Prostate gland (tissue), 2 donors: ENCODE measurements at regions not wholly inside any gene's neighbourhood (a gene's known extent, or its start where the extent isn't known, plus 50 kb on each side); places are given as distances from the start of the nearest gene placed in this dataset.
A peak's percentile ranks its signal among the peaks of the same experiment; 100 is the strongest.

ENCODE experiments used
- DNase-seq: peaks from one replicate; pipeline ENCODE4 v3.0.0-alpha.2; 2019; ENCODE audit warnings: low spot score
- H3K27ac ChIP-seq, 2 donors: fragments of 200-600 bp; sonication (generic); 2 replicates each; pipeline ENCODE4 v1.5.1; 2017 to 2019
- H3K27me3 ChIP-seq: fragments of 200-600 bp; sonication (generic); replicated peaks from 2 replicates; pipeline ENCODE4 v1.5.1; 2019; ENCODE audit not compliant: insufficient read depth
- H3K36me3 ChIP-seq, 2 donors: fragments of 200-600 bp; sonication (generic); 1 replicate in 1 of 2; 2 replicates in 1 of 2; pipeline versions ENCODE4 v1.5.1 to v1.8.1; 2017 to 2019
- H3K4me1 ChIP-seq: fragments of 200-600 bp; sonication (generic); replicated peaks from 2 replicates; pipeline ENCODE4 v1.5.1; 2019
- H3K4me3 ChIP-seq, 2 donors: fragments of 200-600 bp; sonication (generic); 2 replicates each; pipeline ENCODE4 v1.5.1; 2017 to 2019
- H3K9me3 ChIP-seq: fragments of 200-600 bp; sonication (generic); 2 replicates; pipeline ENCODE4 v1.5.1; 2017
- POLR2A ChIP-seq: fragments of 450-650 bp; IDR thresholded peaks from one replicate; pipeline ENCODE4 v1.6.1; 2016; ENCODE audit warnings: antibody characterized with exemption, mild to moderate bottlenecking
- POLR2AphosphoS5 ChIP-seq: sonication (generic); formaldehyde crosslinking; IDR thresholded peaks from one replicate; pipeline ENCODE4 v1.6.1; 2017; ENCODE audit warnings: antibody characterized with exemption
- WGBS: methylation state at CpG from one replicate; pipeline ENCODE4 v1.1.5; 2018; 5-methylcytosine and 5-hydroxymethylcytosine counted together
- intact Hi-C: fragments of 100-400 bp; cut with DNase I; formaldehyde crosslinking; loops from one replicate; pipeline ENCODE4 v1.14.2; 2022
- TF ChIP-seq, protein P1 (sequence below), 4 experiments: fragments of 200-600 bp in 2 of 4; fragments of 450-650 bp in 2 of 4; sonication (generic) in 2 of 4; IDR thresholded peaks; 1 replicate in 3 of 4; 2 replicates in 1 of 4; pipeline ENCODE4 v1.5.1; 2016 to 2019; ENCODE audit warnings: antibody characterized with exemption in 4 of 4, mild to moderate bottlenecking in 2 of 4, moderate library complexity in 2 of 4

- intact Hi-C loops = no loop called here
- Histone ChIP-seq H3K9me3 (no peaks in the 10 kb centered on the region), H3K27ac (no peak overlapping the region), H3K4me3 (no peak overlapping the region), H3K4me1 (no peaks in the 10 kb centered on the region), H3K27me3 (no peaks in the 10 kb centered on the region), H3K36me3 (no peaks in the 10 kb centered on the region)
- 52% methylated on average over 3 of the region's 3 CpGs for WGBS
- no peak for TF ChIP-seq POLR2AphosphoS5
- TF ChIP-seq POLR2A = no peak
- TF ChIP-seq, protein P1, sequence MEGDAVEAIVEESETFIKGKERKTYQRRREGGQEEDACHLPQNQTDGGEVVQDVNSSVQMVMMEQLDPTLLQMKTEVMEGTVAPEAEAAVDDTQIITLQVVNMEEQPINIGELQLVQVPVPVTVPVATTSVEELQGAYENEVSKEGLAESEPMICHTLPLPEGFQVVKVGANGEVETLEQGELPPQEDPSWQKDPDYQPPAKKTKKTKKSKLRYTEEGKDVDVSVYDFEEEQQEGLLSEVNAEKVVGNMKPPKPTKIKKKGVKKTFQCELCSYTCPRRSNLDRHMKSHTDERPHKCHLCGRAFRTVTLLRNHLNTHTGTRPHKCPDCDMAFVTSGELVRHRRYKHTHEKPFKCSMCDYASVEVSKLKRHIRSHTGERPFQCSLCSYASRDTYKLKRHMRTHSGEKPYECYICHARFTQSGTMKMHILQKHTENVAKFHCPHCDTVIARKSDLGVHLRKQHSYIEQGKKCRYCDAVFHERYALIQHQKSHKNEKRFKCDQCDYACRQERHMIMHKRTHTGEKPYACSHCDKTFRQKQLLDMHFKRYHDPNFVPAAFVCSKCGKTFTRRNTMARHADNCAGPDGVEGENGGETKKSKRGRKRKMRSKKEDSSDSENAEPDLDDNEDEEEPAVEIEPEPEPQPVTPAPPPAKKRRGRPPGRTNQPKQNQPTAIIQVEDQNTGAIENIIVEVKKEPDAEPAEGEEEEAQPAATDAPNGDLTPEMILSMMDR (IDR thresholded peaks at IDR 0.05) = no peak
- no peak for DNase-seq
Measured at GRCh38 chr3:135528413-135529015, 437.0 kb upstream of the PPP2R3A start.

DNA sequence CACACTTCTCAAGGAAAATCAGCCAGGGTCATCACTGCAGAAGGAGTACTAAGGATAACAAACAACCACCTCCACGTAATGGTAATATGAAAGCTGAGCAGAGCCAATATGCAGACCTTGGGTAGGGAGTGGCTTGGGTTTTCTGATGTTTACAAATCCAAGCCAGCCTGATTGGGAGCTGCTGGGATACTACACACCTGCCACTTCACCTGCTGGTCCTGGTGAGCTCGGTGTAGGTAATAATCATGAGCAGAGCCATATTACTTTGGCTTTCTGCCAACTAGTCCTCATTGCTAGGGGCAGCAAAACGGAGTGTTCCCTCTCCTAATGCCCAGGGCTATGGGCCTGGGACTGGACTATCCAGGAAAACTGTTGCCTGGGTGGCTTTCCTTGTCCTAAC, 433.5 kb upstream of the PPP2R3A start:
- TF ChIP-seq POLR2AphosphoS5 = no peak
- TF ChIP-seq POLR2A = no peak
- intact Hi-C loops = no loop called here
- no peak for DNase-seq

GRCh38 chr3:135538123-135538522, 427.4 kb upstream of the PPP2R3A start:
- Histone ChIP-seq H3K36me3 (no peaks in the 10 kb centered on the region), H3K4me1 (no peaks in the 10 kb centered on the region), H3K9me3 (peaks cover 5% of the 10 kb centered on the region), H3K27ac (no peak overlapping the region), H3K27me3 (no peaks in the 10 kb centered on the region), H3K4me3 (no peak overlapping the region)
- TF ChIP-seq POLR2A (no peak), POLR2AphosphoS5 (peak; percentile 55)
- TF ChIP-seq, protein P1 (IDR thresholded peaks at IDR 0.05) = no peak
- intact Hi-C loops = no loop called here
- 25% methylated on average over 2 of the region's 2 CpGs for WGBS
- no peak for DNase-seq

More for the DNA sequence above, 433.5 kb upstream of the PPP2R3A start:
- Histone ChIP-seq H3K9me3 (no peaks in the 10 kb centered on the region), H3K4me1 (no peaks in the 10 kb centered on the region), H3K36me3 (no peaks in the 10 kb centered on the region), H3K4me3 (no peak overlapping the region), H3K27me3 (no peaks in the 10 kb centered on the region), H3K27ac (no peak overlapping the region)
- 59% methylated on average over 3 of the region's 3 CpGs for WGBS

DNA sequence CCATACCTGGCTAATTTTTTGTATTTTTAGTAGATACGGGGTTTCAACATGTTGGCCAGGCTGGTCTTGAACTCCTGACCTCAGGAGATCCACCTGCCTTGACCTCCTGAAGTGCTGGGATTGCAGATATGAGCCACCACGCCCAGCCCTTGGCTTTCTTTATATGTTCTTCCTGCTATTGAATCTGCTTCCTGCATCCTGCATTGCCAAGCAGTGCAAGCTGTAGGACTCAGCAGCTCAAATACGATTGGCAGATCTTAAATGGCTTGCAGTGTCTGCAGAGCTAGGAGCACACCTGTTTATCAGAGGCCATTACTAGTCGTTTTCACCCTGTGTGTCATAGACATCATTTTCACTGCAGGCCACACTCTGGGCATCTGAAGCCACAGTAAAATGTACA, 426.2 kb upstream of the PPP2R3A start:
- Histone ChIP-seq H3K36me3 (no peaks in the 10 kb centered on the region), H3K9me3 (peaks cover 5% of the 10 kb centered on the region), H3K27me3 (no peaks in the 10 kb centered on the region), H3K27ac (no peak overlapping the region), H3K4me3 (no peak overlapping the region), H3K4me1 (no peaks in the 10 kb centered on the region)
- intact Hi-C loops = no loop called here
- TF ChIP-seq, protein P1 (IDR thresholded peaks at IDR 0.05) = no peak
- TF ChIP-seq POLR2A (no peak), POLR2AphosphoS5 (no peak)
- DNase-seq = no peak
- 85% methylated on average over 4 of the region's 4 CpGs for WGBS

- 96% methylated on average over 3 of the region's 3 CpGs for WGBS
- TF ChIP-seq POLR2A (no peak), POLR2AphosphoS5 (no peak)
- TF ChIP-seq, protein P1 (IDR thresholded peaks at IDR 0.05) = no peak
- no peak for DNase-seq
- H3K27ac ChIP-seq = no peak overlapping the region
- H3K4me3 ChIP-seq = no peak overlapping the region
- intact Hi-C loops = no loop called here
- H3K4me1 ChIP-seq = no peaks in the 10 kb centered on the region
- H3K9me3 ChIP-seq = peaks cover 5% of the 10 kb centered on the region
- H3K27me3 ChIP-seq = no peaks in the 10 kb centered on the region
- no peaks in the 10 kb centered on the region for H3K36me3 ChIP-seq
Measured at GRCh38 chr3:135539854-135540253, 425.7 kb upstream of the PPP2R3A start.
